ENCODE measurements at regions not wholly inside any gene's neighbourhood (a gene's known extent, or its start where the extent isn't known, plus 50 kb on each side); places are given as distances from the start of the nearest gene placed in this dataset.

DNA sequence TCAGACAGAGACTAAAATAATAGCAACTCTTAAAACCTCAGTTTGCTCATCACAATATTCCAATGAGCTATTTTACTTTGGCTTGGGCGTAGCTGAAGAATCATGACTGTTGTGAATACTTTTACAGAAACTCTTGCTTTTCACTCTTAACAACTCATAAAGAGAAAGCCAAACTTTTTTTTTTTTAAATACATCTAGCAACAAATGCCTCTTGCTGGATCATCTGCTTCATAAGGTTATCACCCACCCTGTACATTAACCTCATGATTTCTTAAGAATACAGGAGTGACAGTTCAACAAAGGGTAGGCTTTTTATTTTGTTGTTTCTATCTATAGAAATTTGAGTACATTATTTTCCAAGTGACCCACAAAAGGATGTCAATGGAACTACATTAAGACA lies 307.4 kb upstream of the DDHD1 start:
- no peak for TF ChIP-seq RNF2 (IDR thresholded peaks at IDR 0.05; ENCODE audit: borderline replicate concordance, low read depth, low read length, missing control alignments, poor library complexity, severe bottlenecking)
- TF ChIP-seq GABPA (IDR thresholded peaks at IDR 0.05; ENCODE audit: borderline replicate concordance, insufficient read depth, low read length), result no peak
- no peak for TF ChIP-seq TBP (IDR thresholded peaks at IDR 0.05; ENCODE audit: low read depth, low read length)
- TF ChIP-seq SP2 (IDR thresholded peaks at IDR 0.05; ENCODE audit: low read length), result no peak
- no peak for TF ChIP-seq TCF12 (IDR thresholded peaks at IDR 0.05; ENCODE audit: low read depth, low read length)
- no peak for TF ChIP-seq TAF1 (IDR thresholded peaks at IDR 0.05; ENCODE audit: low read depth, low read length)
- TF ChIP-seq RBBP5 (IDR thresholded peaks at IDR 0.05; ENCODE audit: borderline replicate concordance, low read depth, low read length), result no peak
- TF ChIP-seq CBX5 (IDR thresholded peaks at IDR 0.05; ENCODE audit: low read depth, low read length), result no peak
- TF ChIP-seq ASH2L (IDR thresholded peaks at IDR 0.05; ENCODE audit: low read length), result no peak
- no peak for TF ChIP-seq NANOG (IDR thresholded peaks at IDR 0.05; ENCODE audit: insufficient read depth, low read depth, low read length, poor library complexity, severe bottlenecking)
- TF ChIP-seq, protein P1, sequence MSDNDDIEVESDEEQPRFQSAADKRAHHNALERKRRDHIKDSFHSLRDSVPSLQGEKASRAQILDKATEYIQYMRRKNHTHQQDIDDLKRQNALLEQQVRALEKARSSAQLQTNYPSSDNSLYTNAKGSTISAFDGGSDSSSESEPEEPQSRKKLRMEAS (IDR thresholded peaks at IDR 0.05), result no peak
- no peak for TF ChIP-seq PHF8 (conservative IDR thresholded peaks at IDR 0.05; ENCODE audit: low read depth, low read length)
- no peak for TF ChIP-seq SUZ12 (IDR thresholded peaks at IDR 0.05; ENCODE audit: low read length)
- TF ChIP-seq TAF7 (optimal IDR thresholded peaks at IDR 0.05; ENCODE audit: borderline replicate concordance, low read depth, low read length), result no peak
- Histone ChIP-seq H3K9ac (replicated peaks in 1 of 4; ENCODE audit: extremely low read depth in 1 of 4, low read depth in 3 of 4, low read length in 3 of 4) (no peak overlapping the region), H3K27me3 (replicated peaks in 1 of 4; ENCODE audit: control insufficient read depth in 3 of 4, extremely low read depth in 1 of 4, insufficient read depth in 3 of 4, low read length in 3 of 4) (no peaks in the 10 kb centered on the region), H3K23ac (ENCODE audit: insufficient read length) (no peak overlapping the region), H2BK15ac (ENCODE audit: low read length) (no peak overlapping the region), H2BK12ac (ENCODE audit: low read depth, low read length) (no peak overlapping the region), H3K4me2 (ENCODE audit: insufficient read depth in 1 of 2, low read depth in 2 of 2, low read length in 2 of 2) (no peak overlapping the region), H4K91ac (replicated peaks; ENCODE audit: insufficient read length, low read length) (no peak overlapping the region), H3K79me2 (ENCODE audit: control insufficient read depth in 1 of 2, insufficient read depth in 2 of 2, low read length in 2 of 2) (no peaks in the 10 kb centered on the region), H3K4me3 (ENCODE audit: extremely low read depth in 1 of 4, insufficient read depth in 2 of 4, low read depth in 3 of 4, low read length in 4 of 4) (no peak overlapping the region), H2AFZ (ENCODE audit: low read length) (no peak overlapping the region), H2AK5ac (ENCODE audit: low read depth, low read length) (no peak overlapping the region), H3K18ac (ENCODE audit: extremely low read depth, low read length) (no peak overlapping the region), H3K23me2 (ENCODE audit: low read depth, low read length) (no peaks in the 10 kb centered on the region), H3K36me3 (ENCODE audit: control insufficient read depth in 2 of 4, insufficient read depth in 4 of 4, low read length in 3 of 4) (no peaks in the 10 kb centered on the region), H4K5ac (ENCODE audit: insufficient read length, low read depth, low read length) (no peak overlapping the region), H3K27ac (ENCODE audit: low read depth, low read length) (no peak overlapping the region), H3K4ac (replicated peaks; ENCODE audit: insufficient read length, low read depth, low read length) (no peak overlapping the region), H3K56ac (replicated peaks; ENCODE audit: insufficient read length, low read depth, low read length) (no peak overlapping the region), H3K4me1 (replicated peaks in 1 of 4; ENCODE audit: control insufficient read depth in 3 of 4, insufficient read depth in 4 of 4, low read length in 3 of 4) (peaks cover 0 to 4% (median 1%) of the 10 kb centered on the region in 4 experiments; a peak in 3 of 7 replicates), H2BK20ac (ENCODE audit: low read length) (no peak overlapping the region), H2BK120ac (replicated peaks; ENCODE audit: low read depth, low read length) (no peak overlapping the region), H4K20me1 (replicated peaks in 1 of 2; ENCODE audit: control insufficient read depth in 1 of 2, insufficient read depth in 2 of 2, low read length in 2 of 2) (peaks cover 0 to 2% of the 10 kb centered on the region in 2 experiments), H4K8ac (ENCODE audit: extremely low read depth, insufficient read depth, low read length) (no peak overlapping the region), H3K79me1 (ENCODE audit: low read depth, low read length) (no peaks in the 10 kb centered on the region), H3K9me3 (ENCODE audit: insufficient read depth in 2 of 2, low read depth in 1 of 2, low read length in 1 of 2) (no peaks in the 10 kb centered on the region), H3K14ac (ENCODE audit: insufficient read length) (no peak overlapping the region), H2BK5ac (ENCODE audit: low read depth, low read length) (no peak overlapping the region)
- DNase-seq (ENCODE audit: low read depth in 1 of 2, low spot score in 2 of 2), result no peak
- no peak for FAIRE-seq
- WGBS, 2 experiments (ENCODE audit: extremely low coverage in 1 of 2, insufficient coverage in 1 of 2, insufficient read length in 1 of 2, insufficient replicate concordance in 2 of 2, low coverage in 1 of 2, low lambda C conversion rate in 2 of 2, missing lambda C conversion rate in 1 of 2), result 79% methylated on average over 1 of the region's 1 CpG; no CpG with 5 or more reads in 1 of the 2 experiments
- ChIA-PET POLR2A (ENCODE audit: partially characterized antibody) (interaction anchor here (1.0 kb wide), 1 partner anchor 9 kb away, joined by 4 read pairs; no protein-coding TSS in a partner anchor), CTCF (ENCODE audit: partially characterized antibody) (interaction anchor here (0.7 to 1.5 kb wide), 2 partner anchors 10 to 27 kb away, joined by 4 to 5 read pairs; no protein-coding TSS in a partner anchor)

All from H1 (cell line).